RWPE2 (cell line): ENCODE measurements at regions not wholly inside any gene's neighbourhood (a gene's known extent, or its start where the extent isn't known, plus 50 kb on each side); places are given as distances from the start of the nearest gene placed in this dataset.

ENCODE experiments used
- ATAC-seq: fragments of 200-7000 bp; cut with Tn5 transposase; 3 replicates; pipeline ENCODE4 v1.9.1; 2021; ENCODE audit warnings: low read depth
- DNase-seq: peaks from one replicate; pipeline ENCODE4 v3.0.0-alpha.2; 2020; ENCODE audit warnings: low spot score
- H3K27ac ChIP-seq: fragments of 450-650 bp; 2 replicates; pipeline ENCODE4 v1.5.1; 2017; ENCODE audit warnings: mild to moderate bottlenecking; ENCODE audit not compliant: poor library complexity, severe bottlenecking
- H3K27me3 ChIP-seq: fragments of 250-450 bp; sonication (Bioruptor Pico); 2 replicates; pipeline ENCODE4 v1.5.1; 2021; ENCODE audit warnings: mild to moderate bottlenecking, moderate library complexity; ENCODE audit not compliant: insufficient read depth, poor library complexity, severe bottlenecking
- H3K36me3 ChIP-seq: fragments of 250-450 bp; sonication (Bioruptor Pico); 2 replicates; pipeline ENCODE4 v1.5.1; 2020; ENCODE audit warnings: low read depth, mild to moderate bottlenecking, moderate library complexity
- H3K4me1 ChIP-seq: fragments of 250-450 bp; sonication (Bioruptor Pico); 2 replicates; pipeline ENCODE4 v1.5.1; 2021; ENCODE audit warnings: mild to moderate bottlenecking, moderate library complexity; ENCODE audit not compliant: insufficient read depth, poor library complexity, severe bottlenecking
- H3K4me3 ChIP-seq: fragments of 250-450 bp; sonication (Bioruptor Pico); 2 replicates; pipeline ENCODE4 v1.5.1; 2021; ENCODE audit warnings: mild to moderate bottlenecking, moderate library complexity; ENCODE audit not compliant: severe bottlenecking
- H3K9me3 ChIP-seq: fragments of 250-450 bp; sonication (Bioruptor Pico); 2 replicates; pipeline ENCODE4 v1.5.1; 2021; ENCODE audit warnings: mild to moderate bottlenecking, moderate library complexity; ENCODE audit not compliant: severe bottlenecking
- CTCF ChIP-seq: fragments of 450-650 bp; IDR thresholded peaks from one replicate; pipeline ENCODE4 v1.5.1; 2017; ENCODE audit warnings: mild to moderate bottlenecking, moderate library complexity; ENCODE audit not compliant: poor library complexity, severe bottlenecking

DNA sequence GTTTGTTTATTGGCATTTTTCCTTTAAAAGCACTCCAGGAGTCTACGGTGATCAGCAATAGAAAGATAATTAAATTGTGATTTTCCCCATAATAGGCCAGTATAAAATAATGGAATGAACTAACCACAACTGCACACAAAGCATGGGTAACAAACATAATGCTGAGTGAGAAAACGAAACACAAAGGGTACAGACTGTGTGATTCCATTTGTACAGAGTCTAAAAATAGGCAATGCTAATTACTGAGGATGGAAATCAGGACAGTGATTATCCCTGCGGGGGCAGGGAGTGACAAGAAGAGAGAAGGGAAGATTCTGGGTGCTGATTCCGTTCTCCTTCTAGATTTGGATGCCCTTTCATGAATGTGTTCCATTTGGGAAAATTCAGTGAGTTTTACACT, 478.1 kb downstream of the PREX1 start:
- Histone ChIP-seq H3K27me3 (peaks cover 33% of the 10 kb centered on the region), H3K4me1 (no peaks in the 10 kb centered on the region), H3K36me3 (no peaks in the 10 kb centered on the region), H3K27ac (no peak overlapping the region), H3K9me3 (no peaks in the 10 kb centered on the region), H3K4me3 (no peak overlapping the region)
- ATAC-seq (no peak), DNase-seq (no peak)
- TF ChIP-seq CTCF = no peak

DNA sequence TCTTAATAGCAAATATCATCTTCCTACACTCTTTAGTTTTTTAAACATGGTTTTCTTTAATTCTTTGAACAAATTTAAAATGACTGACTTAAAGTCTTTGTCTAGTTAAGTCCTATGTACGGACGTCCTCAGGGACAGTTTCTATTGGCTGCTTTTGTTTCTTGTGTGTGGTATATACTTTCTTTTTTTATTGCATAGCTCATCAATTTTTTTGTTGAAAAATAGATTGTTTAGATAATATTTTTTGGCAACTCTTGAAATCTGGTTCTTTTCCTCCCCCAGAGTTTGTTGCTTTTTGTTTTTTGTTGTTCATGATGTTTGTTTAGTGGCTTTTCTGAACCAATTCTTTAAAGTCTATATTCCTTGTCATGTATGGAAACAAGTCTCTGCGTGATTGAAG, 479.8 kb downstream of the PREX1 start:
- Histone ChIP-seq H3K4me3 (no peak overlapping the region), H3K36me3 (no peaks in the 10 kb centered on the region), H3K4me1 (no peaks in the 10 kb centered on the region), H3K27ac (no peak overlapping the region), H3K9me3 (no peaks in the 10 kb centered on the region), H3K27me3 (peaks cover 33% of the 10 kb centered on the region)
- DNase-seq (no peak), ATAC-seq (no peak)
- TF ChIP-seq CTCF = no peak

DNA sequence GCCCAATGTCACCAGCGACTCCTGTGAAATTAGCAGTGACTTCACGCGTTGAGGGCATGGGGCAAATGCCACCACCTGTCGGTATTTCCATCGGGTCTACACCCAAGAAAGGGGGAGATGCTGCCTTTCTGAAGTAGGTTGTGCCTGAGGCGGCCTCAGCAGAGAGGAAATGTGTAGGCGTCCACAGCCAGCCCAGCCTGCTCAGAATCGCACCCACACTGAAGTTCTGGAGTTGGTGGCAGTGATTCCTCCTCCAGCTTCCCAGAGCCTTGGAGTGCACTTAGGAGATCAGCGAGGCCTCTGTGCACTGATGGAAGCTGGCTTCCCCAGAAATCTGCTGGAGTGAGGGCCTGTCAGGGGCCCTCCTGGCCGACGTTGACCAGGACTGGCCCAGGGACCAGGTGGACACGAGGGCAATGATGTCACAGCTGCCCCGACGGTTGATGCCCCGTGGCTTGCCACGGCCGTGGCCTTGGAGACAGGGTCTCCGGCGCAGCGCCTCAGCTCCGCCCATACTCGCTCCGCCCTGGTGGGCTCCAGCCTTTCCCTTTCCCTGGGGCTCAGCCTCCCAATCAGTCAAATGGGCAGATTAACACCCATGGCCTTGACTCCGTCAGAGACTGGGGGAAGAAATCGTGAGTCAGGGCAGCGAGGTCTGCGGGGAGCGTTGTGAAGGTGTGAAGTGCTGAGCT, 484.8 kb downstream of the PREX1 start:
- Histone ChIP-seq H3K36me3 (no peaks in the 10 kb centered on the region), H3K4me1 (peaks cover 5% of the 10 kb centered on the region), H3K4me3 (no peak overlapping the region), H3K9me3 (no peaks in the 10 kb centered on the region), H3K27ac (no peak overlapping the region), H3K27me3 (peaks cover 16% of the 10 kb centered on the region)
- DNase-seq (no peak), ATAC-seq (no peak)
- no peak for TF ChIP-seq CTCF

GRCh38 chr20:48340883-48341281, 486.9 kb downstream of the PREX1 start:
- H3K36me3 ChIP-seq = no peaks in the 10 kb centered on the region
- peaks cover 4% of the 10 kb centered on the region for H3K27me3 ChIP-seq
- ATAC-seq (no peak), DNase-seq (no peak)
- TF ChIP-seq CTCF = no peak
- no peak overlapping the region for H3K27ac ChIP-seq
- no peak overlapping the region for H3K4me3 ChIP-seq
- no peaks in the 10 kb centered on the region for H3K9me3 ChIP-seq
- H3K4me1 ChIP-seq = peaks cover 5% of the 10 kb centered on the region
